ENCODE measurements at regions not wholly inside any gene's neighbourhood (a gene's known extent, or its start where the extent isn't known, plus 50 kb on each side); places are given as distances from the start of the nearest gene placed in this dataset.

DNA sequence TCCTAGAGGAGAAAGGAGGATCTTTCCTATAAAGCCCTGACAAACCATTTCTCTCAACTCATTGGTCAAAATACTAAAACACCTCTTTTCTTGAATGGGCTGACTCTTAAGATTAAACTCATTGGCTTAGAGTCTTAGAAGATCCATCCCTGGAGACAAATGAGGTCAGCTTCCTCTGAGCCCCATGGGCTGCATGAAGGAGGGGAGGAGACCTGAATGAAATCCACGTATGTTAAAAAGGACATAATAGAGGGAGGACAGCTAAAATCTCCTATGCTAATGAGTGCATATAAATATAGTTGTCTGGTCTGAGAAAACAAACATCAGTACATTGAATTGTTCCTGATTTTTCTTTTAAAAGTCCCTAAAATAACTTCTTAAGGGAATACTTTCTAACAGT is 255.0 kb downstream of the TBL1XR1 start (continued):
- TF ChIP-seq, protein P1, sequence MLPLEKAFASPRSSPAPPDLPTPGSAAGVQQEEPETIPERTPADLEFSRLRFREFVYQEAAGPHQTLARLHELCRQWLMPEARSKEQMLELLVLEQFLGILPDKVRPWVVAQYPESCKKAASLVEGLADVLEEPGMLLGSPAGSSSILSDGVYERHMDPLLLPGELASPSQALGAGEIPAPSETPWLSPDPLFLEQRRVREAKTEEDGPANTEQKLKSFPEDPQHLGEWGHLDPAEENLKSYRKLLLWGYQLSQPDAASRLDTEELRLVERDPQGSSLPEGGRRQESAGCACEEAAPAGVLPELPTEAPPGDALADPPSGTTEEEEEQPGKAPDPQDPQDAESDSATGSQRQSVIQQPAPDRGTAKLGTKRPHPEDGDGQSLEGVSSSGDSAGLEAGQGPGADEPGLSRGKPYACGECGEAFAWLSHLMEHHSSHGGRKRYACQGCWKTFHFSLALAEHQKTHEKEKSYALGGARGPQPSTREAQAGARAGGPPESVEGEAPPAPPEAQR (CRISPR knock-in tag; IDR thresholded peaks at IDR 0.05) = no peak
- TF ChIP-seq, protein P2, sequence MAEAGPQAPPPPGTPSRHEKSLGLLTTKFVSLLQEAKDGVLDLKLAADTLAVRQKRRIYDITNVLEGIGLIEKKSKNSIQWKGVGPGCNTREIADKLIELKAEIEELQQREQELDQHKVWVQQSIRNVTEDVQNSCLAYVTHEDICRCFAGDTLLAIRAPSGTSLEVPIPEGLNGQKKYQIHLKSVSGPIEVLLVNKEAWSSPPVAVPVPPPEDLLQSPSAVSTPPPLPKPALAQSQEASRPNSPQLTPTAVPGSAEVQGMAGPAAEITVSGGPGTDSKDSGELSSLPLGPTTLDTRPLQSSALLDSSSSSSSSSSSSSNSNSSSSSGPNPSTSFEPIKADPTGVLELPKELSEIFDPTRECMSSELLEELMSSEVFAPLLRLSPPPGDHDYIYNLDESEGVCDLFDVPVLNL (CRISPR knock-in tag; IDR thresholded peaks at IDR 0.05; ENCODE audit: borderline replicate concordance, low read depth) = no peak
- TF ChIP-seq, protein P3, sequence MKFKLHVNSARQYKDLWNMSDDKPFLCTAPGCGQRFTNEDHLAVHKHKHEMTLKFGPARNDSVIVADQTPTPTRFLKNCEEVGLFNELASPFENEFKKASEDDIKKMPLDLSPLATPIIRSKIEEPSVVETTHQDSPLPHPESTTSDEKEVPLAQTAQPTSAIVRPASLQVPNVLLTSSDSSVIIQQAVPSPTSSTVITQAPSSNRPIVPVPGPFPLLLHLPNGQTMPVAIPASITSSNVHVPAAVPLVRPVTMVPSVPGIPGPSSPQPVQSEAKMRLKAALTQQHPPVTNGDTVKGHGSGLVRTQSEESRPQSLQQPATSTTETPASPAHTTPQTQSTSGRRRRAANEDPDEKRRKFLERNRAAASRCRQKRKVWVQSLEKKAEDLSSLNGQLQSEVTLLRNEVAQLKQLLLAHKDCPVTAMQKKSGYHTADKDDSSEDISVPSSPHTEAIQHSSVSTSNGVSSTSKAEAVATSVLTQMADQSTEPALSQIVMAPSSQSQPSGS (CRISPR knock-in tag; IDR thresholded peaks at IDR 0.05; ENCODE audit: borderline replicate concordance, low read depth) = no peak
- TF ChIP-seq FOXP1 (CRISPR knock-in tag; IDR thresholded peaks at IDR 0.05; ENCODE audit: borderline replicate concordance) (no peak), RELA (CRISPR knock-in tag; IDR thresholded peaks at IDR 0.05; ENCODE audit: borderline replicate concordance) (no peak)

DNA sequence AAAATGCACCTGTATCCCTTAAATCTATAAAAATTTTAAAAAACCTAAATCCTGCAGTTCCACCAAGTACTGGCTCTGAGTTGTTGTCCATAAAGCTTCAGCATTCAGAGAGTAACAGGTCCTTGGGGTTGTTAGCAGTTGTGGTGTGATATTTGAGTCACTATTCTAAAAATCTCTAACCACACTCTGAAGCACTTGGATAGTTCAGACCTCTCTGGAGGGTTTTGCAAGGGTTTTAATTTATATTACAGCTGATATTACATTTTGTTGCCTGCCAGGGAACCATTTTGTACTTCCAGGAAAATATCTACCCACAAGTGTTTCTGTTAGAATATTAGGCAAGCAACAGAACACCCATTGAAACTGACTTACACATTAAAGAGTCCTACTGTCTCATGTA is 255.6 kb downstream of the TBL1XR1 start:
- ChIA-PET CTCF (interaction anchor here (1.3 kb wide), 1 partner anchor 142 kb away, joined by 4 read pairs; no protein-coding TSS in a partner anchor), POLR2A (no interaction called here)
- Mint-ChIP-seq H3K4me3 (no peak overlapping the region), H3K36me3 (no peaks in the 10 kb centered on the region), H3K27ac (no peak overlapping the region), H3K4me1 (peaks cover 15% of the 10 kb centered on the region), H3K27me3 (ENCODE audit: low read depth) (no peaks in the 10 kb centered on the region), H3K9me3 (peaks cover 5% of the 10 kb centered on the region)
- ATAC-seq (no peak), DNase-seq (ENCODE audit: low spot score) (no peak)
- TF ChIP-seq SMAD4 (CRISPR knock-in tag; IDR thresholded peaks at IDR 0.05) = no peak
- no peak for TF ChIP-seq NFE2L1 (CRISPR knock-in tag; IDR thresholded peaks at IDR 0.05)
- TF ChIP-seq, protein P4, sequence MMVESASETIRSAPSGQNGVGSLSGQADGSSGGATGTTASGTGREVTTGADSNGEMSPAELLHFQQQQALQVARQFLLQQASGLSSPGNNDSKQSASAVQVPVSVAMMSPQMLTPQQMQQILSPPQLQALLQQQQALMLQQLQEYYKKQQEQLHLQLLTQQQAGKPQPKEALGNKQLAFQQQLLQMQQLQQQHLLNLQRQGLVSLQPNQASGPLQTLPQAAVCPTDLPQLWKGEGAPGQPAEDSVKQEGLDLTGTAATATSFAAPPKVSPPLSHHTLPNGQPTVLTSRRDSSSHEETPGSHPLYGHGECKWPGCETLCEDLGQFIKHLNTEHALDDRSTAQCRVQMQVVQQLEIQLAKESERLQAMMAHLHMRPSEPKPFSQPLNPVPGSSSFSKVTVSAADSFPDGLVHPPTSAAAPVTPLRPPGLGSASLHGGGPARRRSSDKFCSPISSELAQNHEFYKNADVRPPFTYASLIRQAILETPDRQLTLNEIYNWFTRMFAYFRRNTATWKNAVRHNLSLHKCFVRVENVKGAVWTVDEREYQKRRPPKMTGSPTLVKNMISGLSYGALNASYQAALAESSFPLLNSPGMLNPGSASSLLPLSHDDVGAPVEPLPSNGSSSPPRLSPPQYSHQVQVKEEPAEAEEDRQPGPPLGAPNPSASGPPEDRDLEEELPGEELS (CRISPR knock-in tag; IDR thresholded peaks at IDR 0.05) = no peak
- TF ChIP-seq, protein P5, sequence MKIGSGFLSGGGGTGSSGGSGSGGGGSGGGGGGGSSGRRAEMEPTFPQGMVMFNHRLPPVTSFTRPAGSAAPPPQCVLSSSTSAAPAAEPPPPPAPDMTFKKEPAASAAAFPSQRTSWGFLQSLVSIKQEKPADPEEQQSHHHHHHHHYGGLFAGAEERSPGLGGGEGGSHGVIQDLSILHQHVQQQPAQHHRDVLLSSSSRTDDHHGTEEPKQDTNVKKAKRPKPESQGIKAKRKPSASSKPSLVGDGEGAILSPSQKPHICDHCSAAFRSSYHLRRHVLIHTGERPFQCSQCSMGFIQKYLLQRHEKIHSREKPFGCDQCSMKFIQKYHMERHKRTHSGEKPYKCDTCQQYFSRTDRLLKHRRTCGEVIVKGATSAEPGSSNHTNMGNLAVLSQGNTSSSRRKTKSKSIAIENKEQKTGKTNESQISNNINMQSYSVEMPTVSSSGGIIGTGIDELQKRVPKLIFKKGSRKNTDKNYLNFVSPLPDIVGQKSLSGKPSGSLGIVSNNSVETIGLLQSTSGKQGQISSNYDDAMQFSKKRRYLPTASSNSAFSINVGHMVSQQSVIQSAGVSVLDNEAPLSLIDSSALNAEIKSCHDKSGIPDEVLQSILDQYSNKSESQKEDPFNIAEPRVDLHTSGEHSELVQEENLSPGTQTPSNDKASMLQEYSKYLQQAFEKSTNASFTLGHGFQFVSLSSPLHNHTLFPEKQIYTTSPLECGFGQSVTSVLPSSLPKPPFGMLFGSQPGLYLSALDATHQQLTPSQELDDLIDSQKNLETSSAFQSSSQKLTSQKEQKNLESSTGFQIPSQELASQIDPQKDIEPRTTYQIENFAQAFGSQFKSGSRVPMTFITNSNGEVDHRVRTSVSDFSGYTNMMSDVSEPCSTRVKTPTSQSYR (CRISPR knock-in tag; IDR thresholded peaks at IDR 0.05) = no peak
- TF ChIP-seq NFYB (CRISPR knock-in tag; conservative IDR thresholded peaks at IDR 0.05; ENCODE audit: low read depth) = no peak
- TF ChIP-seq TCF7 (CRISPR knock-in tag; IDR thresholded peaks at IDR 0.05; ENCODE audit: low read depth) = no peak
- TF ChIP-seq, protein P6, sequence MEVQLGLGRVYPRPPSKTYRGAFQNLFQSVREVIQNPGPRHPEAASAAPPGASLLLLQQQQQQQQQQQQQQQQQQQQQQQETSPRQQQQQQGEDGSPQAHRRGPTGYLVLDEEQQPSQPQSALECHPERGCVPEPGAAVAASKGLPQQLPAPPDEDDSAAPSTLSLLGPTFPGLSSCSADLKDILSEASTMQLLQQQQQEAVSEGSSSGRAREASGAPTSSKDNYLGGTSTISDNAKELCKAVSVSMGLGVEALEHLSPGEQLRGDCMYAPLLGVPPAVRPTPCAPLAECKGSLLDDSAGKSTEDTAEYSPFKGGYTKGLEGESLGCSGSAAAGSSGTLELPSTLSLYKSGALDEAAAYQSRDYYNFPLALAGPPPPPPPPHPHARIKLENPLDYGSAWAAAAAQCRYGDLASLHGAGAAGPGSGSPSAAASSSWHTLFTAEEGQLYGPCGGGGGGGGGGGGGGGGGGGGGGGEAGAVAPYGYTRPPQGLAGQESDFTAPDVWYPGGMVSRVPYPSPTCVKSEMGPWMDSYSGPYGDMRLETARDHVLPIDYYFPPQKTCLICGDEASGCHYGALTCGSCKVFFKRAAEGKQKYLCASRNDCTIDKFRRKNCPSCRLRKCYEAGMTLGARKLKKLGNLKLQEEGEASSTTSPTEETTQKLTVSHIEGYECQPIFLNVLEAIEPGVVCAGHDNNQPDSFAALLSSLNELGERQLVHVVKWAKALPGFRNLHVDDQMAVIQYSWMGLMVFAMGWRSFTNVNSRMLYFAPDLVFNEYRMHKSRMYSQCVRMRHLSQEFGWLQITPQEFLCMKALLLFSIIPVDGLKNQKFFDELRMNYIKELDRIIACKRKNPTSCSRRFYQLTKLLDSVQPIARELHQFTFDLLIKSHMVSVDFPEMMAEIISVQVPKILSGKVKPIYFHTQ (CRISPR knock-in tag; IDR thresholded peaks at IDR 0.05) = no peak
- TF ChIP-seq, protein P7, sequence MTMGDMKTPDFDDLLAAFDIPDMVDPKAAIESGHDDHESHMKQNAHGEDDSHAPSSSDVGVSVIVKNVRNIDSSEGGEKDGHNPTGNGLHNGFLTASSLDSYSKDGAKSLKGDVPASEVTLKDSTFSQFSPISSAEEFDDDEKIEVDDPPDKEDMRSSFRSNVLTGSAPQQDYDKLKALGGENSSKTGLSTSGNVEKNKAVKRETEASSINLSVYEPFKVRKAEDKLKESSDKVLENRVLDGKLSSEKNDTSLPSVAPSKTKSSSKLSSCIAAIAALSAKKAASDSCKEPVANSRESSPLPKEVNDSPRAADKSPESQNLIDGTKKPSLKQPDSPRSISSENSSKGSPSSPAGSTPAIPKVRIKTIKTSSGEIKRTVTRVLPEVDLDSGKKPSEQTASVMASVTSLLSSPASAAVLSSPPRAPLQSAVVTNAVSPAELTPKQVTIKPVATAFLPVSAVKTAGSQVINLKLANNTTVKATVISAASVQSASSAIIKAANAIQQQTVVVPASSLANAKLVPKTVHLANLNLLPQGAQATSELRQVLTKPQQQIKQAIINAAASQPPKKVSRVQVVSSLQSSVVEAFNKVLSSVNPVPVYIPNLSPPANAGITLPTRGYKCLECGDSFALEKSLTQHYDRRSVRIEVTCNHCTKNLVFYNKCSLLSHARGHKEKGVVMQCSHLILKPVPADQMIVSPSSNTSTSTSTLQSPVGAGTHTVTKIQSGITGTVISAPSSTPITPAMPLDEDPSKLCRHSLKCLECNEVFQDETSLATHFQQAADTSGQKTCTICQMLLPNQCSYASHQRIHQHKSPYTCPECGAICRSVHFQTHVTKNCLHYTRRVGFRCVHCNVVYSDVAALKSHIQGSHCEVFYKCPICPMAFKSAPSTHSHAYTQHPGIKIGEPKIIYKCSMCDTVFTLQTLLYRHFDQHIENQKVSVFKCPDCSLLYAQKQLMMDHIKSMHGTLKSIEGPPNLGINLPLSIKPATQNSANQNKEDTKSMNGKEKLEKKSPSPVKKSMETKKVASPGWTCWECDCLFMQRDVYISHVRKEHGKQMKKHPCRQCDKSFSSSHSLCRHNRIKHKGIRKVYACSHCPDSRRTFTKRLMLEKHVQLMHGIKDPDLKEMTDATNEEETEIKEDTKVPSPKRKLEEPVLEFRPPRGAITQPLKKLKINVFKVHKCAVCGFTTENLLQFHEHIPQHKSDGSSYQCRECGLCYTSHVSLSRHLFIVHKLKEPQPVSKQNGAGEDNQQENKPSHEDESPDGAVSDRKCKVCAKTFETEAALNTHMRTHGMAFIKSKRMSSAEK (CRISPR knock-in tag; IDR thresholded peaks at IDR 0.05; ENCODE audit: borderline replicate concordance) = no peak
- TF ChIP-seq FOXP1 (CRISPR knock-in tag; IDR thresholded peaks at IDR 0.05; ENCODE audit: borderline replicate concordance) = no peak
- TF ChIP-seq KAT7 (CRISPR knock-in tag; IDR thresholded peaks at IDR 0.05; ENCODE audit: borderline replicate concordance) = no peak
- TF ChIP-seq, protein P8, sequence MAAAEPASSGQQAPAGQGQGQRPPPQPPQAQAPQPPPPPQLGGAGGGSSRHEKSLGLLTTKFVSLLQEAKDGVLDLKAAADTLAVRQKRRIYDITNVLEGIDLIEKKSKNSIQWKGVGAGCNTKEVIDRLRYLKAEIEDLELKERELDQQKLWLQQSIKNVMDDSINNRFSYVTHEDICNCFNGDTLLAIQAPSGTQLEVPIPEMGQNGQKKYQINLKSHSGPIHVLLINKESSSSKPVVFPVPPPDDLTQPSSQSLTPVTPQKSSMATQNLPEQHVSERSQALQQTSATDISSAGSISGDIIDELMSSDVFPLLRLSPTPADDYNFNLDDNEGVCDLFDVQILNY (CRISPR knock-in tag; IDR thresholded peaks at IDR 0.05) = no peak
- TF ChIP-seq, protein P9, sequence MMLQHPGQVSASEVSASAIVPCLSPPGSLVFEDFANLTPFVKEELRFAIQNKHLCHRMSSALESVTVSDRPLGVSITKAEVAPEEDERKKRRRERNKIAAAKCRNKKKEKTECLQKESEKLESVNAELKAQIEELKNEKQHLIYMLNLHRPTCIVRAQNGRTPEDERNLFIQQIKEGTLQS (CRISPR knock-in tag; conservative IDR thresholded peaks at IDR 0.05) = no peak
- no peak for TF ChIP-seq ZNF396 (CRISPR knock-in tag; IDR thresholded peaks at IDR 0.05; ENCODE audit: borderline replicate concordance)
- TF ChIP-seq ZBTB21 (CRISPR knock-in tag; IDR thresholded peaks at IDR 0.05; ENCODE audit: borderline replicate concordance) = no peak

Data from WTC11 (cell line).